K562 (cell line): ENCODE measurements at regions not wholly inside any gene's neighbourhood (a gene's known extent, or its start where the extent isn't known, plus 50 kb on each side); places are given as distances from the start of the nearest gene placed in this dataset.

Experiments
- ATAC-seq: fragments of 200-7000 bp; cut with Tn5 transposase; 3 replicates; pipeline ENCODE4 v1.9.1; 2020; ENCODE audit warnings: moderate library complexity
- BruUV-seq: library from RNA; stranded (reverse); fragments of 400-500 nt; replicated peaks from 2 replicates; lab custom pipeline; 2021; lab: Mats Ljungman, UMichigan
- CTCF ChIA-PET: fragments of 300-600 bp; formaldehyde crosslinking; extraction: SDS; loops from one replicate; lab custom pipeline; 2021; ENCODE audit warnings: low intra/inter-chr PET ratio; lab: Yijun Ruan, JAX
- POLR2A ChIA-PET: fragments of 300-600, 350-650 bp; sonication (Branson Sonifier 250); formaldehyde crosslinking; extraction: SDS; loops from one replicate; lab custom pipeline; 2021; ENCODE audit warnings: antibody characterized with exemption, inconsistent platforms; lab: Yijun Ruan, JAX
- DNase-seq, 4 experiments: peaks; one replicate each; pipeline versions ENCODE4 v3.0.0 to v3.0.0-alpha.2; 2011 to 2018; ENCODE audit warnings: low spot score in 3 of 4, mixed read lengths in 3 of 4; ENCODE audit errors: extremely low read depth in 1 of 4
- FAIRE-seq: peaks from 2 replicates; lab custom pipeline; 2011; peaks lifted over from hg19 to GRCh38; lab: Jason Lieb, UNC
- H2AFZ ChIP-seq: 2 replicates; pipeline ENCODE4 v1.6.0; 2011; ENCODE audit warnings: low read depth, low read length, control low read depth, inconsistent platforms
- H3K27ac ChIP-seq: fragments of 200-600 bp; 3 replicates; pipeline ENCODE4 v1.8.0; 2011; ENCODE audit warnings: low read depth, mild to moderate bottlenecking, control low read depth, inconsistent platforms, low read length, moderate library complexity, mixed read lengths; ENCODE audit errors: extremely low read depth
- H3K27me3 ChIP-seq, 2 experiments: fragments of 300-600 bp in 1 of 2; 2 replicates in 1 of 2; 3 replicates in 1 of 2; pipeline versions ENCODE4 v1.6.0 to v1.8.0; 2011; ENCODE audit warnings: inconsistent platforms in 2 of 2, low read length in 2 of 2, mild to moderate bottlenecking in 1 of 2, mixed read lengths in 1 of 2, moderate library complexity in 1 of 2; ENCODE audit not compliant: control insufficient read depth in 2 of 2, insufficient read depth in 2 of 2
- H3K36me3 ChIP-seq: fragments of 300-600 bp; 3 replicates; pipeline ENCODE4 v1.8.0; 2011; ENCODE audit warnings: mild to moderate bottlenecking, low read length, inconsistent platforms; ENCODE audit not compliant: control insufficient read depth, insufficient read depth
- H3K4me1 ChIP-seq, 2 experiments: fragments of 200-600 bp in 1 of 2; replicated peaks in 1 of 2; 2 replicates in 1 of 2; 3 replicates in 1 of 2; pipeline versions ENCODE4 v1.5.1 to v1.8.0; 2011; ENCODE audit warnings: inconsistent platforms in 2 of 2, low read length in 2 of 2, mild to moderate bottlenecking in 1 of 2, mixed read lengths in 1 of 2, moderate library complexity in 1 of 2; ENCODE audit not compliant: control insufficient read depth in 2 of 2, insufficient read depth in 2 of 2
- H3K4me2 ChIP-seq: 2 replicates; pipeline ENCODE4 v1.6.1; 2011; ENCODE audit warnings: low read length, control low read depth, inconsistent platforms, mixed read lengths; ENCODE audit not compliant: insufficient read depth
- H3K4me3 ChIP-seq: fragments of 200-600 bp; sonication (generic), shearing (Covaris generic); 2 replicates; pipeline ENCODE4 v1.5.1; 2016; ENCODE audit warnings: control low read depth, inconsistent platforms
- H3K79me2 ChIP-seq: fragments of 200-600 bp; 3 replicates; pipeline ENCODE4 v1.8.0; 2011; ENCODE audit warnings: low read length, inconsistent platforms; ENCODE audit not compliant: control insufficient read depth, insufficient read depth
- H3K9ac ChIP-seq, 2 experiments: 2 replicates each; pipeline versions ENCODE4 v1.6.0 to v1.6.1; 2011; ENCODE audit warnings: low read depth in 2 of 2, low read length in 2 of 2, control low read depth in 1 of 2, inconsistent platforms in 1 of 2, mild to moderate bottlenecking in 1 of 2, mixed read lengths in 1 of 2; ENCODE audit not compliant: insufficient read depth in 1 of 2
- H3K9me1 ChIP-seq: one replicate; pipeline ENCODE4 v1.6.0; 2011; ENCODE audit warnings: inconsistent platforms, mild to moderate bottlenecking, low read length, moderate library complexity; ENCODE audit not compliant: control insufficient read depth, insufficient read depth
- H3K9me3 ChIP-seq: replicated peaks from 2 replicates; pipeline ENCODE4 v1.5.1; 2011; ENCODE audit warnings: low read depth, low read length, inconsistent platforms; ENCODE audit not compliant: control insufficient read depth, insufficient read depth
- H4K20me1 ChIP-seq: replicated peaks from 2 replicates; pipeline ENCODE4 v1.6.1; 2011; ENCODE audit warnings: low read length, inconsistent platforms, mixed read lengths; ENCODE audit not compliant: control insufficient read depth, insufficient read depth
- ARID2 ChIP-seq: fragments of 450-650 bp; IDR thresholded peaks from 2 replicates; pipeline ENCODE4 v1.6.1; 2017; ENCODE audit warnings: antibody characterized with exemption, mild to moderate bottlenecking
- DDX20 ChIP-seq: fragments of 450-650 bp; IDR thresholded peaks from 2 replicates; pipeline ENCODE4 v1.6.1; 2016; ENCODE audit warnings: missing genetic modification characterization, low read depth, mild to moderate bottlenecking, missing compliant biosample characterization, moderate library complexity
- FIP1L1 ChIP-seq: fragments of 200-400 bp; formaldehyde crosslinking; IDR thresholded peaks from 2 replicates; pipeline ENCODE4 v1.6.1; 2018; ENCODE audit warnings: mild to moderate bottlenecking, low read depth, low read length; ENCODE audit not compliant: poor library complexity, severe bottlenecking
- HMGXB4 ChIP-seq: sonication (generic); formaldehyde crosslinking; IDR thresholded peaks from 2 replicates; pipeline ENCODE4 v1.8.1; 2023; ENCODE audit warnings: mild to moderate bottlenecking, missing genetic modification reagents
- IFI16 ChIP-seq: fragments of 250-450 bp; sonication (Bioruptor Pico); IDR thresholded peaks from 2 replicates; pipeline ENCODE4 v2.1.2; 2022; ENCODE audit warnings: mild to moderate bottlenecking, inconsistent platforms
- KLF10 ChIP-seq: fragments of 250-450 bp; sonication (Bioruptor Pico); IDR thresholded peaks from 2 replicates; pipeline ENCODE4 v1.6.1; 2021; ENCODE audit warnings: matching md5 sums
- MEF2A ChIP-seq: IDR thresholded peaks from 2 replicates; pipeline ENCODE4 v1.6.1; 2011; ENCODE audit warnings: low read depth, mild to moderate bottlenecking, low read length, moderate library complexity; ENCODE audit not compliant: control insufficient read depth
- NUFIP1 ChIP-seq: fragments of 450-650 bp; IDR thresholded peaks from 2 replicates; pipeline ENCODE4 v1.6.1; 2018; ENCODE audit not compliant: partially characterized antibody
- RAD51 ChIP-seq: fragments of 450-650 bp; IDR thresholded peaks from 2 replicates; pipeline ENCODE4 v1.7.1; 2016; ENCODE audit warnings: low read depth, mild to moderate bottlenecking, borderline replicate concordance
- RERE ChIP-seq: sonication (generic); formaldehyde crosslinking; IDR thresholded peaks from 2 replicates; pipeline ENCODE4 v1.8.0; 2023; ENCODE audit warnings: missing genetic modification reagents, mild to moderate bottlenecking, borderline replicate concordance
- SNRNP70 ChIP-seq: fragments of 200-400 bp; formaldehyde crosslinking; optimal IDR thresholded peaks from 2 replicates; pipeline ENCODE3; 2017; ENCODE audit warnings: low read depth, low read length
- ZNF311 ChIP-seq: fragments of 250-450 bp; sonication (Bioruptor Pico); IDR thresholded peaks from 2 replicates; pipeline ENCODE4 v1.4.0; 2020; ENCODE audit warnings: mild to moderate bottlenecking, moderate library complexity
- WGBS: fragments of 100-300 bp; shearing (Covaris generic); methylation state at CpG from one replicate; pipeline ENCODE4 v1.1.6; 2016; ENCODE audit warnings: low coverage, mixed read lengths; ENCODE audit not compliant: insufficient coverage; ENCODE audit errors: missing lambda C conversion rate; 5-methylcytosine and 5-hydroxymethylcytosine counted together
- in situ Hi-C: fragments of 300-500 bp; cut with MboI; formaldehyde crosslinking; loops from 4 replicates; pipeline ENCODE4 v1.15.0; 2018; ENCODE audit warnings: inconsistent platforms, mixed read lengths
- intact Hi-C: fragments of 100-400 bp; cut with micrococcal nuclease; formaldehyde crosslinking; loops from 2 replicates; pipeline ENCODE4 v1.14.2; 2022
- TF ChIP-seq, protein P1 (sequence below): fragments of 250-450 bp; sonication (Bioruptor Pico); IDR thresholded peaks from 2 replicates; pipeline ENCODE4 v1.8.0; 2021; ENCODE audit warnings: borderline replicate concordance, mild to moderate bottlenecking, moderate library complexity; ENCODE audit not compliant: poor library complexity, severe bottlenecking

DNA sequence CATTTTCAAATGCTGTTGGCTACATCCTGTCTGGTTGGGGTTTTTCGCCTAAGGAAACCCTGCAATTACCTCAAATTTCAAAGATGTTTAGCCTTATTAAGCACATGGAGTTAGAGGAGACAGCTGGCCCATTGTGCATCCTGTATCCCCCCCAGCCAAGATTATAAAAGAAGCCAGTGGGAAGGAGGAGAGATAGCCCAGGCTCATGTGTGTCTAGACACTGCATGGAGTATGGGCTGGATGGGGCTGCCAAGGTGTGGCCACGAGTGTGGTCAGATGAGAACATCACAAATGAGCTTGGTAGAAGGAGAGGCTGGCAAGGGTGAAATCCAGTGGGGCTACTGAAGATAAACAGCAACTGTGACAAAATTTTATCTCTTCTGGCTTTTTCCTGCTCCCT, 270.0 kb upstream of the TBC1D5 start:
- no peak for ATAC-seq
- FAIRE-seq, result no peak
- in situ Hi-C loops, result no loop called here

More for the DNA sequence above, 270.0 kb upstream of the TBC1D5 start:
- H3K9me1 ChIP-seq, result no peaks in the 10 kb centered on the region
- H3K9me3 ChIP-seq, result no peaks in the 10 kb centered on the region
- H3K9ac ChIP-seq, result no peak overlapping the region
- no peak overlapping the region for H2AFZ ChIP-seq
- intact Hi-C loops, result no loop called here
- H3K36me3 ChIP-seq, result no peaks in the 10 kb centered on the region
- no peak for DNase-seq
- H3K4me1 ChIP-seq, result no peaks in the 10 kb centered on the region
- no TSS peak for BruUV-seq
- WGBS, result 0% methylated on average over 2 of the region's 2 CpGs
- no peaks in the 10 kb centered on the region for H3K79me2 ChIP-seq
- CTCF ChIA-PET, result no interaction called here
- no peaks in the 10 kb centered on the region for H4K20me1 ChIP-seq
- TF ChIP-seq DDX20 (tag), result no peak
- TF ChIP-seq, protein P1, sequence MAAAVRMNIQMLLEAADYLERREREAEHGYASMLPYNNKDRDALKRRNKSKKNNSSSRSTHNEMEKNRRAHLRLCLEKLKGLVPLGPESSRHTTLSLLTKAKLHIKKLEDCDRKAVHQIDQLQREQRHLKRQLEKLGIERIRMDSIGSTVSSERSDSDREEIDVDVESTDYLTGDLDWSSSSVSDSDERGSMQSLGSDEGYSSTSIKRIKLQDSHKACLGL (CRISPR knock-in tag), result no peak
- no peak for TF ChIP-seq HMGXB4 (CRISPR knock-in tag)
- TF ChIP-seq FIP1L1, result no peak
- TF ChIP-seq KLF10, result no peak
- TF ChIP-seq ZNF311, result no peak
- TF ChIP-seq IFI16 (CRISPR knock-in tag), result no peak
- no peak for TF ChIP-seq RAD51
- TF ChIP-seq NUFIP1, result no peak
- TF ChIP-seq SNRNP70, result no peak
- no peak for TF ChIP-seq ARID2
- no peak for TF ChIP-seq RERE
- no peak for TF ChIP-seq MEF2A
- POLR2A ChIA-PET, result interaction anchor here (0.6 kb wide), 1 partner anchor 133 kb away, joined by 3 read pairs; no protein-coding TSS in a partner anchor
- H3K4me3 ChIP-seq, result no peak overlapping the region
- no peak overlapping the region for H3K4me2 ChIP-seq
- H3K27ac ChIP-seq, result no peak overlapping the region
- no peaks in the 10 kb centered on the region; a peak in 1 of 5 replicates for H3K27me3 ChIP-seq
